ENCODE measurements at regions not wholly inside any gene's neighbourhood (a gene's known extent, or its start where the extent isn't known, plus 50 kb on each side); places are given as distances from the start of the nearest gene placed in this dataset.

- Histone ChIP-seq H3K9me3 (ENCODE audit: control insufficient read depth, insufficient read depth, low read depth, low read length) (no peaks in the 10 kb centered on the region; the same call in 1 of the 2 replicates), H3K4me3 (ENCODE audit: low read depth, low read length) (no peak overlapping the region), H3K4me1 (ENCODE audit: control insufficient read depth, insufficient read depth, low read length) (peaks cover 7% of the 10 kb centered on the region), H3K36me3 (ENCODE audit: control insufficient read depth in 2 of 2, insufficient read depth in 1 of 2, low read length in 2 of 2) (no peaks in the 10 kb centered on the region), H3K27ac (ENCODE audit: extremely low read depth, low read depth, low read length) (no peak overlapping the region)
- CTCF ChIA-PET, result no interaction called here
- POLR2A ChIA-PET, result no interaction called here
- TF ChIP-seq ZNF561 (tag by site-specific recombination; IDR thresholded peaks at IDR 0.05; ENCODE audit: borderline replicate concordance), result no peak
- TF ChIP-seq ZNF548 (tag by site-specific recombination; IDR thresholded peaks at IDR 0.05), result peak; percentile 94
- no peak for TF ChIP-seq ZSCAN18 (tag by site-specific recombination; IDR thresholded peaks at IDR 0.05)
Measured at GRCh38 chr6:11295969-11296368, 63.5 kb upstream of the NEDD9 start.

GRCh38 chr6:11294228-11294627, 61.8 kb upstream of the NEDD9 start:
- POLR2A ChIA-PET, result no interaction called here
- Histone ChIP-seq H3K36me3 (ENCODE audit: control insufficient read depth in 2 of 2, insufficient read depth in 1 of 2, low read length in 2 of 2) (no peaks in the 10 kb centered on the region), H3K4me1 (ENCODE audit: control insufficient read depth, insufficient read depth, low read length) (peaks cover 3% of the 10 kb centered on the region), H3K27ac (ENCODE audit: extremely low read depth, low read depth, low read length) (no peak overlapping the region), H3K4me3 (ENCODE audit: low read depth, low read length) (no peak overlapping the region), H3K9me3 (ENCODE audit: control insufficient read depth, insufficient read depth, low read depth, low read length) (no peaks in the 10 kb centered on the region; the same call in 1 of the 2 replicates)
- no peak for TF ChIP-seq ZNF366 (tag by site-specific recombination; conservative IDR thresholded peaks at IDR 0.05)
- no peak for TF ChIP-seq ZNF692 (tag by site-specific recombination; IDR thresholded peaks at IDR 0.05)
- TF ChIP-seq SP2 (tag by site-specific recombination; IDR thresholded peaks at IDR 0.05), result no peak
- no peak for TF ChIP-seq ZNF239 (tag by site-specific recombination; IDR thresholded peaks at IDR 0.05)
- TF ChIP-seq ZNF548 (tag by site-specific recombination; IDR thresholded peaks at IDR 0.05), result no peak
- TF ChIP-seq ZXDB (tag by site-specific recombination; IDR thresholded peaks at IDR 0.05), result no peak
- no peak for TF ChIP-seq ZBTB20 (tag by site-specific recombination; IDR thresholded peaks at IDR 0.05)
- no peak for TF ChIP-seq ZNF600 (tag by site-specific recombination; IDR thresholded peaks at IDR 0.05)
- TF ChIP-seq ZNF211 (tag by site-specific recombination; IDR thresholded peaks at IDR 0.05; ENCODE audit: low read depth), result no peak
- TF ChIP-seq ZNF37A (tag by site-specific recombination; IDR thresholded peaks at IDR 0.05), result no peak
- TF ChIP-seq ZNF169 (tag by site-specific recombination; IDR thresholded peaks at IDR 0.05), result no peak
- no peak for TF ChIP-seq ZNF16 (tag by site-specific recombination; IDR thresholded peaks at IDR 0.05; ENCODE audit: low read depth)
- TF ChIP-seq ZNF624 (tag by site-specific recombination; IDR thresholded peaks at IDR 0.05), result no peak
- CTCF ChIA-PET, result no interaction called here

GRCh38 chr6:11292594-11293236, 60.2 kb upstream of the NEDD9 start:
- Histone ChIP-seq H3K4me3 (ENCODE audit: low read depth, low read length) (no peak overlapping the region), H3K36me3 (ENCODE audit: control insufficient read depth in 2 of 2, insufficient read depth in 1 of 2, low read length in 2 of 2) (no peaks in the 10 kb centered on the region), H3K4me1 (ENCODE audit: control insufficient read depth, insufficient read depth, low read length) (no peaks in the 10 kb centered on the region), H3K27ac (ENCODE audit: extremely low read depth, low read depth, low read length) (no peak overlapping the region), H3K9me3 (ENCODE audit: control insufficient read depth, insufficient read depth, low read depth, low read length) (no peaks in the 10 kb centered on the region; the same call in 1 of the 2 replicates)
- POLR2A ChIA-PET, result interaction anchor here (0.6 kb wide), 1 partner anchor 598 kb away, joined by 3 read pairs; the partner anchor contains the start of gene PAK1IP1
- CTCF ChIA-PET, result interaction anchor here (1.5 kb wide), 1 partner anchor 10 kb away, joined by 3 read pairs; no protein-coding TSS in a partner anchor
- TF ChIP-seq ZNF561 (tag by site-specific recombination; IDR thresholded peaks at IDR 0.05; ENCODE audit: borderline replicate concordance) (no peak), ZBTB6 (tag by site-specific recombination; IDR thresholded peaks at IDR 0.05) (no peak), SP7 (tag by site-specific recombination; IDR thresholded peaks at IDR 0.05) (no peak), SP2 (tag by site-specific recombination; IDR thresholded peaks at IDR 0.05) (no peak), ZNF692 (tag by site-specific recombination; IDR thresholded peaks at IDR 0.05) (no peak), YY2 (tag by site-specific recombination; IDR thresholded peaks at IDR 0.05) (no peak), ZBTB20 (tag by site-specific recombination; IDR thresholded peaks at IDR 0.05) (no peak), ZFP3 (tag by site-specific recombination; IDR thresholded peaks at IDR 0.05; ENCODE audit: low read depth) (no peak), ZBTB1 (tag by site-specific recombination; IDR thresholded peaks at IDR 0.05) (no peak), ZNF223 (tag by site-specific recombination; IDR thresholded peaks at IDR 0.05) (no peak), ZNF449 (tag by site-specific recombination; IDR thresholded peaks at IDR 0.05) (no peak)
